ENCODE measurements at regions not wholly inside any gene's neighbourhood (a gene's known extent, or its start where the extent isn't known, plus 50 kb on each side); places are given as distances from the start of the nearest gene placed in this dataset.
A peak's percentile ranks its signal among the peaks of the same experiment; 100 is the strongest.

- TF ChIP-seq CTCF (conservative IDR thresholded peaks at IDR 0.05; ENCODE audit: low read depth, low read length), result no peak
Observed at GRCh38 chr2:195451160-195451559, 205.9 kb upstream of the SLC39A10 start.

GRCh38 chr2:195450552-195451113 lies 206.4 kb upstream of the SLC39A10 start:
- no peak for TF ChIP-seq CTCF (conservative IDR thresholded peaks at IDR 0.05; ENCODE audit: low read depth, low read length)
- no peak overlapping the region for H3K4me3 ChIP-seq (ENCODE audit: low read depth, low read length)
- no peak for DNase-seq (ENCODE audit: low read depth)

More at GRCh38 chr2:195451160-195451559, 205.9 kb upstream of the SLC39A10 start:
- DNase-seq (ENCODE audit: low read depth), result no peak
- no peak overlapping the region for H3K4me3 ChIP-seq (ENCODE audit: low read depth, low read length)

GRCh38 chr2:195447323-195447975 lies 209.6 kb upstream of the SLC39A10 start:
- TF ChIP-seq CTCF (conservative IDR thresholded peaks at IDR 0.05; ENCODE audit: low read depth, low read length), result no peak
- DNase-seq (ENCODE audit: low read depth), result no peak
- no peak overlapping the region for H3K4me3 ChIP-seq (ENCODE audit: low read depth, low read length)

GRCh38 chr2:195445639-195446038 lies 211.4 kb upstream of the SLC39A10 start:
- TF ChIP-seq CTCF (conservative IDR thresholded peaks at IDR 0.05; ENCODE audit: low read depth, low read length), result no peak
- DNase-seq (ENCODE audit: low read depth), result peak; percentile 43
- no peak overlapping the region for H3K4me3 ChIP-seq (ENCODE audit: low read depth, low read length)

- no peak for DNase-seq (ENCODE audit: low read depth)
- no peak for TF ChIP-seq CTCF (conservative IDR thresholded peaks at IDR 0.05; ENCODE audit: low read depth, low read length)
- no peak overlapping the region for H3K4me3 ChIP-seq (ENCODE audit: low read depth, low read length)
Observed at GRCh38 chr2:195443926-195444325, 213.1 kb upstream of the SLC39A10 start.

- H3K4me3 ChIP-seq (ENCODE audit: low read depth, low read length), result no peak overlapping the region
- DNase-seq (ENCODE audit: low read depth), result no peak
- no peak for TF ChIP-seq CTCF (conservative IDR thresholded peaks at IDR 0.05; ENCODE audit: low read depth, low read length)
Observed at GRCh38 chr2:195442458-195443175, 214.4 kb upstream of the SLC39A10 start.

Measured in choroid plexus epithelial cell (primary cell).